GM18868 (cell line): ENCODE measurements at regions not wholly inside any gene's neighbourhood (a gene's known extent, or its start where the extent isn't known, plus 50 kb on each side); places are given as distances from the start of the nearest gene placed in this dataset.
A peak's percentile ranks its signal among the peaks of the same experiment; 100 is the strongest.

Source experiments
- ATAC-seq: cut with Tn5 transposase; IDR thresholded peaks from one replicate; pipeline ENCODE4 v1.9.1; 2021; ENCODE audit warnings: mild to moderate bottlenecking, moderate library complexity; ENCODE audit not compliant: unreplicated experiment

DNA sequence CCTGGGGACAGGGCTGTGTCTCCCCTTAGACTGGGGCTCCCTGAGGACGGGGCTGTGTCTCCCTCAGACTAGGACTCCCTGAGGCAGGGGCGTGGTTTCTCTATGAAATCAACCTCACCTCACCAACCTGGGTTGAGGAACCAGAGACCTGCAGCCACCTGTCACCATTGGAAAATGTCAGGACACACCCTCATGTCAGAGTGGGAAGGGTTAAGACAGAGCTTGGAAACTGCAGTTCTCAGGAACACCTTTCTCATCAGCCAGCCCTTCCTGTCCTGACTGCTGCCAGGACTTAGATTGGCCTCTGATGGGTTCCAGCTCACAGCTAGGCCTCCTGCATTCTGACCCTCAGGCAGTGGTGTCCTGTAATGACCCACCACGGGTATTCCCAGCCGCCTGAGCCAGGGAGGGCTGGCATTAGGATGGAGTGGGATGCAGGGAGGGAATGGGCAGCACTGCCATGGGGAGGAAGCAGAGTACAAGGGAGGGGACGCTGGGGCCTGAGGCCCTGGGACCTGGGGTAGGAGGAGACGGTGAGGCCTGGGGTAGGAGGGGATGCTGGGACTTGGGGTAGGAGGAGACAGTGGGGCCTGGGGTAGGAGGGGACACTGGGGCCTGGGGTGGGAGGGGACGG lies 76.3 kb downstream of the MRPL14 start:
- ATAC-seq, result no peak

DNA sequence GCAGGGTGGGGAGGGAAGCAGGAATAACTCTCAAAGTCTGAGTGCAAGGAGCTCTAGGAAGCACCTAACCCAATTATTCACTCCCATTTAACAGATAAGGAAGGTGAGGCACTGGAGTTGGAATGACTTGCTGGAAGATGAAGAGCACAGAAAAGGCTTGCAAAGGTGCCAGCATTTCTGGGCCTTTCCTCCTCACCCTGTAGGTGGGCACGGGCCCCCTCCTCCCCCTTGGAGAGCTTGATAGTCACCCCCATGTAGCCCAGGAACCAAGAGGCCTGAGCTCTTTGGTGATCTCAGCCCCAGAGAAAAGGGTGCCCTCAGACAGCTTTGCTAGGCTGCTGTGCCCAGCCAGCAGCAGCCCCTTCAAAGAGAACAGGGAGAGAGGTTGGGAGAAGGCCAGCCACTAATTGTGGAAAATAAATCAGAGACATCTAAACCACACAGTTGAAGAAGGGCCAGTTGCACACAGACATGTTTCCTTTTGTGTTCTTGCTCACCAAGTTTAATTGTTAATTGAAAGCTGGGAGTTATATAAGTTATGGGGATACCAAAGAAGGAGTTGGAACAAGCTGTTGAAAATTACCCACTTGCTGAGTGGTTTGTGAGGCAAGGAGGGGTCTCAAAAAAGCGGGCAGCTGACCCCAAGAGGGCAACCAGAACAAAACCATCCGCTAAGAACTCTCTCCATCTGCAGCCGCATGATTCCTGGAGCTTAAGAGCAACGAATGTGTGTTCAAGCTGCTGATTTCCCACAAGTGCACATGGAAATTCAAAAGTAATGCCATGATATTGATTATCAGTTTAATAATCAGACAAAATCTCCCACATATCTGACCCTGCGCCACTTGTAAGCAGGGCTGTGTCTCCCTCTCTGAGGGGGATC lies 77.0 kb downstream of the MRPL14 start:
- no peak for ATAC-seq

DNA sequence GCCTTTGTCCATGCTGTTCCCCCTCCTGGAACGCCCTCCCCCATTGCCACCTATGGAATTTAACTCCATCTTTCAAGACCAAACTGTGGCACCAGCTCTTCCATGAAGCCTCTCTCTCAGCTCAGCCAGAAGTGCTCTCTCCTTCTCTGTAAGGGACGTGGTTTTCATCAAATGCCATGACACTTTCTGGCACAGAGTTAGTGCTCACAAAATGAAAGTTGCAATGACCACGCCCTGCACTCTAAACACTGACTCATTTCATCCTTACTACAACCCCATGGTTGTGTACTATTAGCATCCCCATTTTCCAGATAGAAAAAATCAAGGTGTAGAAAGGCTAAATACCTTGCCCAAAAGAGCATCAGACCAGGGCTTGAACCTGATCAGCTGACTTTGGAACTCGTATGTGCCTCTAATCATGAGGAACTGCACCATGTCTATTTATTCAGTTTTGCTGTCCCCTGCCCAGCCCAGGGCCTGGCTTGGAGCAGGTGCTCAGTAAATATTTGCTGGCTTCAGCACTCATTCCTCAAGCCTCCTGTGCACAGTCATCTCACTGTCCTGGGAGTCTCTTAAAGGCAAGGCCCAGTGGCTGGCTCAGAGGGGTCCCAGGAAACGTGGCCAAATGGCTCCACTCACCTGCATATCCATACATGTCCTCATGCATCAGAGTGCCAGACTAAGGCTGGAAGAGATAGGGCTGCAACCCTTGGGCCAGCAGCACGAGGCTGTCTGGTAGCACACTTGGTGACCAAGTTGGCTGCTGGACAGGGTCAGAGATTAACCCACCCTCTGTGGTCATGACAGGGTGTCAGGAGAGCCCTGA lies 77.9 kb downstream of the MRPL14 start:
- ATAC-seq, result peak; percentile 82

DNA sequence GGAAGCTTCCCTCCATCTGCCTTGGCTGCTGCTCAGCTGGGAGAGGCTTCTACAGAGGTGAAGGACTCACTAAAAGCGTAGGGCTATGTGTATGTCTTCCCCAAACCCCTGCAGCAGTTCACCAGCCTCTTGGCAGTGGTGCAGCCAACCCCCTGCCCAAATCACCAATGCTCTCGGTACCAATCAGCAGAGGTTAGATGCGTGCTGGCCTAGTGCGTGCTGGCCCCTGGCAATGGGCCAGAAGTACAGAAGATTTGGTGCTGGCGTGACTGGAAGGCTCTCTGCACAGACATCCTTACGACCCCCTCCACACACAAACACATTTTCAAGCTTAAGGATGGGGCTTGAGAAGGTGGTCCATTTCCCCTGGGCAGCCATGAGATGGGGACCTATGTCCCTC lies 79.0 kb downstream of the MRPL14 start:
- ATAC-seq, result no peak

DNA sequence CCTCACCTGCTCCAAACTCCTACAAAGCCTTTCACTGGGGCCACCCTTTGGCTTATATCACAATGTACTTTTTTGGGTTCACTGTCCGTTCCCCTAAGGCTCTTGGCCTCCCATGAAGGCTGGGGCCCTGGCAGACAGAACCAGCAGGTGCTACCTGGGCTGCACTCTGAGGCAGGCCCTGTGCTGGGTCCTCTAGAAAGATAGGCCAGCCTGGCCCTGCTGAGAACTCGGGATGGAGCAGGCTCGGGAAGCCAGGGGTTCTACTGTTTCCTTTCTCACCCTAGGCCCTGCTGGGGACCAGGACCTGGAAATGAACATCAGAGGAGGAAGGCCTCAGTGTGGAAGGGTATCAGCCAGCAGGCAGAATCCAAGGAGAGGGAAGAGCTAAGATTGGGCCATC lies 79.5 kb downstream of the MRPL14 start:
- ATAC-seq, result no peak

DNA sequence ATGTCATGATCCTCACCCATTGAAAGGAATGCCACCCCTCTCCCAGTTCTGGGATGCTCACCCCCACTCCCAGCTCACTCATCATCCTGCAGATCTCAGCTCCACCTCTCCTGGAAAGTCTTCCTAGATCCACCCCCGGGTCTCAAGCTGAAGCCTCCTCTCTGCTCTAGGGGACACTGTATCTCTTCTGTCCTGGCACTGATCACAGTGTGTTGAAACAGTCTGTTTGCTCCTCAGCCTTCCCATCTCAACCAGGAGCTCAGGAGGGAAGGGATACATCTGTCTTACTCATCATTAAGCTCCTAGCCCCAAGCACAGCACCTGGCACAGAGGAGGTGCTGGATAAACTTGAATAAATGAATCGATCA lies 80.1 kb downstream of the MRPL14 start:
- ATAC-seq, result no peak

DNA sequence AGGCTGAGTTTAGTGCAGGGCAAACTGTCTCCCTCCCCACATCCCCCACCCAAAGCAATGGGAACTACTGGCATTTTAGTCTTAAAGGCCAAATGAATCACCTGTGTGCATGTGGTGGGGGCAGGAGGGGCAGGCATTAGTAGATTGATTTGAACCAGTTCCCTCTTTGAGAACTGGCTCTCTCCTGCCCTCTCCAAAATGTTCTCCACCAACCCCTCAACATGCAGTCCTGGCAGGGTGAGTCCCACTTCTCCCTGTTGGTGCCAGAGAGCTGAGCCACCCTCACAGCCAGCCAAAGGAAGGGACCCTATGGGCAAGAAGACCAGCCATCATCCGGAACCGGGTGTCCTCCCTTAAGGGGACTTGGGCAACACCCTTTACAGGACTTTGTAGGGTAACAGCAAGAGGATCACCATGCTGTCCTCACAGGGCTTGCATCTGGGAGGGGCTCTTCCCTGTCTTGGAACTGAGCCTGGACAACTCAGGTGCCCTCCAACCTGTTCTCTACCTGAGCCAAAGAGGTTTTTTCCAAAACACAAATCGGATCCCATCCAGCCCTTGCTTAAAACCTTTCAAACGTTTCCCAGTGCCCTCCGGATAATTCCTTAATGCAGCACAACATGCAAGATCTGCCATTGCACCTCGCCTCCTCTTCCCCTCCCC lies 80.6 kb downstream of the MRPL14 start:
- ATAC-seq, result no peak

DNA sequence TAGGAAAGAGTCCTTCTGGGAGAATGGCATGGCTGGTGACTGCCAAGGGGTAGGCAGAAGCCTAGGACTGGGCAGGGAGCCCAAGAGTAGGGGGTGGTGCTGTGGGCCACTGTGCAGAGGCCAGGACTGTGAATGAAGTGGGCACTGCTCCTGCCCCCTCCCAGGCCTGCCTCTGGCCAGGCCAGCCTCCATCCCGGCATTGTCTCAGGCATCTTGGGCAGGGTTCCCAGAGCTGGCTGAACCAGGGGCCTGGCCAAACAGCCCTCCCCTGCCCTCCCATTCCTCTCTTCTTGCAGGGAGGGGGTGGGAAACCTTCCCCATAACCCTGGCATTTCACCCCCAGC lies 81.6 kb downstream of the MRPL14 start:
- ATAC-seq, result no peak

DNA sequence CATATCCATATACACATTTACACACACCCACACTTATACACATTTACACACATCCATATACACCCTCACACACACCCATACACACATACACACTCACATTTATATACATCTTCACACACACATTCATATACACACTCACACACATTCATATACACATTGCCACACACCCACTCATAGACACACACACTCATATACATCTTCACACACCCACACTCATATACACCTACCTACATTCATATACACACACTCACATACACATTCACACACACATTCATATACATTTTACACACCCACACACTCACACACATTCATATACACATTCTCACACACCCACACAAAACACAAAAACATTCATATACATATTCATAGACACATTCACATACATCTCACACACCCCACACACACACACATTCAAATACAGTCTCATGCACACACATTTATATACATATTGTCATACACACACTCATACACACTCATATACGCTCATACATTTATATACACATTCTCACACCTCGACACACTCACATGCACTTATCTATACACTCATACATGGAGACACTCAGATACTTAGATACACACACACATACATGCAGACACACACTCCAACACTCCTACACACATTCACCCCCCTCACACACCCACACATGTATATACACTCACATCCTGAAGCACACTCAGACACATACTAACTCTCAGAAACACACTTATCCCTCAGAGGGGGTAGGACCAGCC lies 82.1 kb downstream of the MRPL14 start:
- ATAC-seq, result no peak

DNA sequence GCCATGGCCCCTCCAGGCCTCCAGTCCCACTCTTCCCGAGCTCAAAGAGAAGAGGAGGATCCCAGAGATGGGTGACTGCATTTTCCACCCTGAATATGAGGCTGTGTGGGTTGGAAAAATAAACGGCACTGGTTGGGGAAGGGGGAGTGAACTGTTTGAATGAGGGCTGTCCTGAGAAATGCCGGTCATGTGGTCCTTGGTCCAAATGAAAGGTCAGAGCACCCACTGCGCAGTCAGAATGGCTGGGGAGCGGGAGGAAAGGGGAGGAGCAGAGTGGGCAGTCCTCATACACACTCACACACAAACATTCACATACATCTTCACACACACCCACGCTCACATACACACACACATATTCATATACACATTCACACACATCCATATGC lies 83.1 kb downstream of the MRPL14 start:
- ATAC-seq, result no peak

DNA sequence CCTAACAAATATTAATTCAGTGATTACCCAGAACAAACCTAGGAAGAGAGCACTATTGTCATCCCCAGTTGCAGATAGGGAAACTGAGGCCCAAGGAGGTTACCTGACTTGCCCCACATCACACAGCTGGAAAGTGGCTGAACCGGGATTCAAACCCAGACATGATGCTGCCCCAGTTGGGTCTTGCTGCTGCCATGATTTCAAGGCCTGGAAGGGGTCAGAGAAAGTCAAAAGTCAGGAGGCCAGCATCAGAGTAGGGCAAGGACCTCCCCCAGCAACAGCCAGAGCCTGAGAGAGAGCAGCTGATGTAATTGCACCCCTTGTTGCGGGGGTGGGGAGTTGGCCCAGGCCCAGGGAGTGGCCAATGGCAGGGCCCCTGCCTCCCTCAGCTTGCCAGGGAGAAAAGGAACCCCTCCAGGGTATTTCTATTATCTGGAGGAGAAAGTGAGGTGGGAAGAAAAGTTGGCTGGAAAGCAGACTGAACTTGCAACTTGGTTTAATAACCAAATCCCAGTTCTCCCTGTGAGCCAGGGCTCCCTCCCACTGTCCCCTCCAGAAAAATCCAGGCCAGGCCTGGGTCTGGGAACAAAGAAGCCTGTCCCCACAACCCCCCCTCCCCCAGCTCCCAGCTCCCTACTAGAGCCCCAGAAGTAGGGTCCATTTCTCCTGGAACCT lies 83.6 kb downstream of the MRPL14 start:
- ATAC-seq, result no peak

DNA sequence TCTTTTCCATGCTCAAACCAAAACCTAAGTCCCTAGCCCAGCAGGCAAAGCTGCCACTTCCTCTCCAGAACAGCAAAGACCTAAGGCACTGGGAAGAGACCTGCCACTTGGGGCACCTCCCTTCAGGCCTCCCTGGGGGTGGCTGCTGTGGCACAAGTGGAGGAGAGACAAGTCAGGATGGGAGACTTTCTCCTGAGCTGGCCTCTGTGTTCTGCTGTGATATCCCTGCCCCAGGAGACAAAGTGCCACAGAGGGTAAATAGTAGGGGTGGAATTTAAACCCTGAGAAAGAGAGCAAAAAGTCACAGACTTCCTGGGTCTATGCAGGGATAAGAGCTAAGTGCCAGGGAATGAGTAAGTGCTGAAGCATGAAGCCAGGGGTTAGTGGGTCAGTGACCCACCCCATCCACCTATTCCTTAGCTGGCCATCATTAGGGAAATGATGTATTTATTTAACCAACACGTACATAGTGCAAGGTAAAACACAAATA lies 84.2 kb downstream of the MRPL14 start:
- ATAC-seq, result no peak

DNA sequence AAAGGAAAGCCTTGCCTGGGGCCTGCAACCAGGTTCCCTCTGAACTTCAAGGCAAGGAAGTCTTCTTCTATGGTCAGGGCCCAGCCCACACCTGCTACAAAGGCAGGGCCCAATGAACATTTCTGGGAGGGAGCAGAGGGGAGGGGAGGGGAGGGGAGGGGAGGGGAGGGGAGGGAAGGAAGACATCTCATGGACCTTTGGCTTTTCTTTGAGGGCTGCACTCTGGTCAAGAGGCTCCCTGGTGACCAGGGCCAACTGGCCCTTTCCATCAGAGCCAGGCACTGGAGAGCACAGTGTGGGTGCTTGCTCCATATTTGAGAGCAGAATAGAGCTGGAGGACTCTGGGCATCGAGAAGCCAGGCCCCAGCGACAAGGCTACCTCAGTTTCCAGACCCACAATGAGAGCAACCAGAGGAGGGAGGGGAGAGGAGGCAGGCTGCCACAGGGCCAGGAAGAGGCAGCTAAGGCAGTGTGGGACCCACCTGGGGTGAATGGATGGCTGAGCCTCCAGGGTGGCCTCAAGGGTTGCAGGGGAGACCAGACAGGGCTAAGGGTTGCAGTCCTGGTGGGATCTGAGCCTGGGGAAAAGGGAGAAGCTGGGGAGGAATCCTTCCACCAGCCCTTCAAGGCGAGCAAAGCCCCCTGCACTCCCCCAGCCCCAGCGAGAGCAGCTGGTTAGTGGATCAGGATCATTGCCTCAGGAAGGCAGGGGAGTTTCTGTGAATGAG lies 84.8 kb downstream of the MRPL14 start:
- no peak for ATAC-seq

DNA sequence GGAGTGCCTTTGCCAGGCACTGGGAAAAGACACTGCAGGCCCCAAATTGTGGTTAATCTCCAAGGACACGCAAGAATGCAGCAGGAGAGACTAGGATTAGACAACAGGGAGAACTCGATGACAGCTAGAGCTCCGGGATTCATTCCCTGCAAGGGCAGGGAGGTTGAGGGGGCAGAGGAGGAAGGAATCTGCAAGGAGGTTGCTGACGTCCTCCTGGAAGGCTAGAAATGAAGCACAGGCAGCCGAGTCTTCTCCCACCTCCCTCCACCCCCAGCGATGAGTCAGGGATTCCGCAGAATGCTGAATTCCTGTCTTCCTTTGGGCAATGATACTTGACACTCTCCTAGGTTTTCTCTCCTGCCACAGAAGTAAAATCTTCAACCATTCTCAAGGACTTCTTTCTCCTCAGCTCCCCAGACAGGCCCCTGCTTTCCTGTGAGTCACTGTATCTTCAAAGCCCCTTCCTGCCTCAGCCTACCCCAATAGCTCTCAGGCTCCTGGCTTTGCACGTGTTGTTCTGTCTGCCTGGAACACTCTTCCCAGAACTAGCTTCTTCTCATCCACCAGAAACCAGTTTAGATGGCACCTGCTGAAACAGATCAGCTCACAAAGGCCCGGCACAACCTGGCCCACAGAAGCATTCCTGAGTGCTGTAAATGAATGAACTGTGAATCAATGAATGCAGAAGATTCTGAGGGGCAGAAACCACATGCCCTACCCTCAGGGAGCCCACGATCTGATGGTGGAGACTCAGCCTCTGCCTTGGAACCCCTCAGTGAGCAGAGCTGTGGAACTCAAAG lies 85.6 kb downstream of the MRPL14 start:
- no peak for ATAC-seq

DNA sequence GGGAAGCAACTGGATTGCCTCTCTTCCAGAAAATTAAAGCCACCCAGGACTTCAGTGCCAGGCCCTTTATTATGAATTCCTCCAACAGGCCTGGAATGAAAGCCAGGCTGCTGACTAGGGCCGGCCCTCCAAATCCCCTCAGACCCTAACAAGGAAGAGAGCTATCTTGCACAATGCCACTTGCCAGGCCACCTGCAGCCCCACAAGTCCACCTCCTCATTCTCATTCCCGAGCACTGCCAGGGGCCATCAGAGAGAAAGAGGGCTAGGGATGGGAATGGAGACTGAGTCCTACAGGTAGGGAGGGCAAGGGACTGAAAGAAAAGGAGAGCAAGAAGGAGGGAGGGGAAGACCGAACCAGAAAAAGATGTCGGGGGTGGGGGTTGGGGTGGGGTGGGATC lies 86.5 kb downstream of the MRPL14 start:
- no peak for ATAC-seq

DNA sequence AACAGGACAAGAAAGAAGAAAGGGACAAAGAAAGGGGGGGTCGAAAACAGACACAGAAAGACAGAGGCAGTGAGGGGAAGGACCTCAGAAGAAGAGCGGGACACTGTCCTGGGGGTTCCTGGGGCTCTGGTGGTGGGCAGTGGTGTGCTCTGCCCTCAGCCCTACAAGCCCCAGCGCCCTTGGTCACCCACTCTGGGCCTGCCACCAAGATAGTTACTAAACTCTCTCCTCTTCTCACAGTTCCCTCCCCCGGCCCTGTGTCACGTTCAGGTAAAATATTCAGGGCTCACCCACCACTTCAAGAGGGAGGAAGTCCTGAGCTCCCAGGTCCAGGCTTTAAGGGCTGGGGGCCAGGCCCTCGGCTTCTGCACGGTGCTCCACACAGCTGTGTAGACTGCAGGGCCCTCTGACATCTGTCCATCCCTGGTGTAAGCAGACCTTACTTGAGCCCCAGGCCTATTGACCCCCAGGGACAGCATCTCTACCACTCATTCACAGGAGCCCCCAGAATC lies 87.4 kb downstream of the MRPL14 start:
- ATAC-seq, result no peak

DNA sequence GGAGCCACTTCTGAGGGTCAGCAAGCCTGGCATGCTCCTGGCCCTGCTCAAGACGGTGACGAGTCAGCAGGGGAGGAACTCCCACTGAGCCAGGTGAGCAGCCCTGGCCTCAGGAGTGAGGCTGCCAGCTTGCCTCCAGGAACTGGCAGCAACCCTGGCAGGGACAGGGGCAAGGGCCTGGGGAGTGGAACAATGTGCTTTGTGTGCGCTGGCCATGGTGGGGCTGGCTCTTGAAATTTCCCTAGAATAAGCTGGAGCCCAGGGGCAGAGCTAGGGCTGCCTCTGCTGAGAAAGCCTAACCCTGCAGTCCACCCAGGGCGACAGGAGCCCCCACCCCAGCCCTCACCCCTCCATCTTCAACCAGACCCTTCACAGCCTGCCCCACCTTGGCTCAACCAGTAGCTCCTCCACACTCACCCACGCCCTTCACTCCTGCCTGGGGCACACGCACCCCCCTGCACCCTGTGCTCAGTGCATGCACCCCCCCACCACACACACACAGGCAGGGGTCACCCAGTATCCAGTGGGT lies 88.0 kb downstream of the MRPL14 start:
- ATAC-seq, result no peak

DNA sequence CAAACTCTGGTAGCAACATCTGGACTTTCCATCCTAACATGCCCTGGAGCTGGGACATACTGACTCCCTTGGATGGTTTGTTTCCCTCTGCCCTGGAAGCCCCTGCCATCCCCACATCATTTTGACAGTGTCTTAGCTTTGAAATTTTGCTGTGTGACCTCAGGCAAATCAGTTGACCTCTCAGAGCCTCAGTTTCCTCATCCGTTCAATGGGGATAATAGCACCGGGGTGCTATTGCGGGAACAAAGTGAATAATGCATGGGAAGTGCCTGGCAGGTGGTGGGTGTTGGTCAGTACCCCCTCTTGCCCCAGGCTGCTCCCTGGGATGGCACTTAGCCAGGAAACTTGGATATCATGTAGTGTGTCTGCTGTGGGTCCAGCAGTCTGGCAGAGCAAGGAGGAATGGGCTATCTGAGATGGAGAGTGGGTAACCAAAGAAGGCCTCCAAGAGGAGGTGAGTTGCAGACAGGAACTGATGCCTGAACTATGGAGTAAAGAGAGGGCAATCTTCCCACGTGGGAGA lies 88.6 kb downstream of the MRPL14 start:
- ATAC-seq, result no peak
